ENCODE measurements at regions not wholly inside any gene's neighbourhood (a gene's known extent, or its start where the extent isn't known, plus 50 kb on each side); places are given as distances from the start of the nearest gene placed in this dataset.

DNA sequence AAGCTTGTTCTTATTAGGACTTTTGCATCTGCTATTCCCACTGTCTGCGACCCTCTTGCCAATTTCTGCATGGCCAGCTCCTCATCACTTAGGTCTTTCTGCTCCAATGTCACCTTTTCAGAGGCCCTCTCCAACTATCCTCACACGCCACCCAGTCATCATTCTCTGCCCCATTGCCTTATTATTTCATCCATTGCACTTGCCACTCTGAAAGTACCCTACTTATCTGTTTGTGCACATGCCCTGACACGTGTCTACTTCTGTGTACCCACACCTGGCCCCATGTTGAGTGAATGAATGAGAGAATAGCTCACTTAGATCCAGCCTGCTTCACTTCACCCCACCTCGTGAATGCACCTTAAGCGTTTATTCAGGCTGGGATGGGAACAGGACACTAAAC is 218.7 kb upstream of the TBX3 start:
- no peak for DNase-seq (ENCODE audit: low spot score)

GRCh38 chr12:114901316-114901715 is 217.3 kb upstream of the TBX3 start:
- no peak for DNase-seq (ENCODE audit: low spot score)

- no peak for DNase-seq (ENCODE audit: low spot score)
Observed at GRCh38 chr12:114898159-114898558, 214.2 kb upstream of the TBX3 start.

DNA sequence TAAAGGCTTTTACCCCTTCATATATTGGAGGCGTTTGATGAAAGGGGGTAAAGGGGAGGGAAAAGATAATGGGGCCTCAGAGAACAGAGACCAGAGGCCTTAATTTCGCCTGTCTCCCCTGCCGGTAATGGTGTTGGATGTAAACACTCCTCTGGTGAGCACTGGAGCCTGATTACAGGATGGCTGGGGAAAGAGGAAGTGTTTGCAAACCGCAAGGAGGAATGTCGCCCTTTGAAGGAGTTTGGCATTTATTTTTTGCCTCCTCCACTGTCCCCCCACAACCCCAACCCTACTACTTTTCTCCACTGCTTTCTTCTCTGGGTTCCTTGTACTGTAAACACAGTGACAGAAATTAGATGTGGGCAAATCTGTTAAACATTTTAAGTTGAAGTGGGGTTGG is 211.9 kb upstream of the TBX3 start:
- no peak for DNase-seq (ENCODE audit: low spot score)

DNA sequence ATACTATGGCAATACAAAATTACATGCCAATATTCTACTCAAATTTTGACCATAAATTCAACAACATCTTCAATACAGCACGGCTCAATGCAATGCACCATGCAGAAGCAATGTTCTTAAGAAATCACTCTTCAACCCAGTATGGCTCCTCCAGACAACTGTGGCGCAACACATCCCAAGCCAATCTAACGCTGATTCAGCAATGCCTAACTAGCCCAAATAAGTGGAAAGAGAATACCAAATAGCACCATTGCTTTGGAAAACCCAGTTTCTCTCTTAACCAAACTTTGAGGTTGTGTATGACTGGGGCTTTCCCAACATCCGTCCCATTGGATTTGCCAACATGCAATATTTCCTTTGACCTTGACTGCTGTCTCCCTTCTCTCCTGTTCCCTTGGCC is 211.1 kb upstream of the TBX3 start:
- DNase-seq (ENCODE audit: low spot score) = no peak

DNA sequence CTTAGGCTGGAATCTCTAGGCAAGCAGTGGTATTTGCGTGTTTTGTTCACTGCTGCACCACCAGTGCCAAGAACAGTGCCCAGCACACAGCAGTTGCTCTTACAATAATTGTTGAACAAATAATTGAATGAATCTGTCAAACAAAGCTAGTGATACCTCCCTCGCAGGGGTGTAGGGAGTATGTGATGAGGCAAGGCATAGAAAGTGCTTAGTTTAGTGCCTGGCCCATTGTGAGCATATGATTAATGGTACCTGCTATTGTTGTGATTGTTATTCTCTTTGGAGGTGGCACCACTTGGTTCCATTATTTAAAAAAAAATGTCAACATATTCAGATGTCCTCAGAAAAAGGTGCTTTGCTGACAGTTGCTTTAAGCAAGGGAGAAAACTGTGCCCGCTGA is 210.1 kb upstream of the TBX3 start:
- no peak for DNase-seq (ENCODE audit: low spot score)

- DNase-seq (ENCODE audit: low spot score) = no peak
Observed at GRCh38 chr12:114888928-114889584, 205.1 kb upstream of the TBX3 start.

DNA sequence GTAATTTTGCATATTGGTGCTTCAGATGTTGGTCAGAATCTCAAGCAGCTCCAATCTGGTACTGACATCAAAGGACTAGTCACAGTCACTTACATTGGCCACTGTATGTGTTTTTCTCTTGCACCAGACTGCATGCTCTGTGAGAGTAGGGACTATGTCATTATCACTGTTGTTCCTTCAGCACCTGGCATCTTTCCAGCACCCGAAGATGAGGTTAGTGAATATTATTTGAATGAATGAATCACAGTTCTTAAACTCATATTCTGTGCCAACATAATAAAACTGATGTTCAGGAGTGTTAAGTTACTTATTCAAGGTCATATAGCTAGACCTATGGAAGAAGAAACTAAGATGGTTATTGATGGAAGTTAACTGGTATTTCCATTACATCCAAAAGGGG is 204.5 kb upstream of the TBX3 start:
- DNase-seq (ENCODE audit: low spot score) = no peak

DNA sequence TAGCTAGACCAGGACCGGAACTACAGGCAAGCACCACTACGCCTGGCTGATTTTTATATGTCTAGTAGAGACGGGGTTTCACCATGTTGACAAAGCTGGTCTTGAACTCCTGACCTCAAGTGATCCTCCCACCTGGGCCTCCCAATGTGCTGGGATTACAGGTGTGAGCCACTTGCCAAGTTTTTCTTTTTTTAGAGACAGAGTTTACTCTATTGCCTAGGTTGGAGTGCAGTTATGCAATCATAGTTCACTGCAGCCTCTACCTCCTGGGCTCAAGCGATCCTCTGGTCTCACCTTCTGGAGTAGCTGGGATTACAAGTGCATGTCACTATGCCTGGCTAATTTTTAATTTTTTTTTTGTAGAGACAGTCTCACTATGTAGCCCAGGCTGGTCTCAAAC is 201.5 kb upstream of the TBX3 start:
- no peak for DNase-seq (ENCODE audit: low spot score)

GRCh38 chr12:114884575-114884974 is 200.6 kb upstream of the TBX3 start:
- no peak for DNase-seq (ENCODE audit: low spot score)

GRCh38 chr12:114882083-114882482 is 198.1 kb upstream of the TBX3 start:
- DNase-seq (ENCODE audit: low spot score) = no peak

DNA sequence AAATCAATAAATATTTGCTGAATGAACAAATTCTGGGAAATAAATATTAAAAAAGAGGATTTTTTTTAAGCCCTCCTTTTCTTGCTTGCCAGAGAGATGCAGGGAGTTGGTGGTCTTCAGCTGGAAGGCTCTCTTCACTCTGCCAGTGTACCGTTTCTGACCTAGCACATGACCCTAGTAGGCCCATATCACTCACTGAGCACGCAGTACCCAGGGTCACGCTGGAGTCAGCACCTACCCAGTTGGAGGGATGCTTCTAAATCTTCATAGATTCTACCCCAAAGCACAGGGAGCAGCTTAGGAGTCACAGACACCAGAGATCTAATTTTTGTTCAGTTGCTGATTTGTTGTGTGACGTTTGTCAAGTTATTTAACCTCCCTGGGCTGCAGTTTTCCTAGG is 195.4 kb upstream of the TBX3 start:
- DNase-seq (ENCODE audit: low spot score) = no peak

DNA sequence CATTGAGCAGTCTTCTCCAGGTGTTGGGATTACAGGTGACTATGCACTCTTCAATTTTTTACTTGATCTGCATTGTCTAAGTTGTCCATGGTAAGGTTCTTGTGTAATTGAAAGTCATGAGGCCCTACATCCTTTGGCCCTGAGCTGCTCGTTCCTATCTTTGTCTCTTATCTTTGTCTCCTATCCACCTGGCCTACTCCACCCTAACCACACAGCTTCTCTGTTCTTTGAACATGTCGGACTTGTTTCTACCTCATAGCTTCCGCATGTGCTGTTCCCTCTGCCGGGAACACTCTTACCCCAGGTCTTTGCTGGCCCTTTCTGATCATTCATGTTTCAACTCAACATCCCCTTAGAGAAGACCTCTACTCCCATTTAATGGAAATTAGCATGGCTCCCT is 194.8 kb upstream of the TBX3 start:
- no peak for DNase-seq (ENCODE audit: low spot score)

GRCh38 chr12:114876968-114877680 is 193.1 kb upstream of the TBX3 start:
- no peak for DNase-seq (ENCODE audit: low spot score)

DNA sequence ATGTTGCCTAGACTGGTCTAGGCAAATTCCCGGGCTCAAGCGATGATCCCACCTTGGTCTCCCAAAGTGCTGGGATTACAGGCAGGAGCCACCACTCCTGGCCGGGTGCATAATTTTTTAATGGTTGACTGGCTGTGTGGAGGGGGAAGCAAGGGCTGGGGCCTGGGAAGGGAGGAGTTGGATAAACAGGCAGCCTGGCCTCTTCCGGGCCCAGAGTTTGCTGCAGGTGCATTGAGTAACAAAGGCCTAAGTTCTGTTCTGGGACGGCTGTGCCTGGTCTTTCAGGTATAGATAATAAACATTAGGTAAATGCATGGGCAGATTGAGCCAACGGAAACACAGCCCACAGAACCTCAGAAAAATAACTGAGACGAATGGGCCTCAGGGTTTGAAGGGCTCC is 191.3 kb upstream of the TBX3 start:
- no peak for DNase-seq (ENCODE audit: low spot score)

DNA sequence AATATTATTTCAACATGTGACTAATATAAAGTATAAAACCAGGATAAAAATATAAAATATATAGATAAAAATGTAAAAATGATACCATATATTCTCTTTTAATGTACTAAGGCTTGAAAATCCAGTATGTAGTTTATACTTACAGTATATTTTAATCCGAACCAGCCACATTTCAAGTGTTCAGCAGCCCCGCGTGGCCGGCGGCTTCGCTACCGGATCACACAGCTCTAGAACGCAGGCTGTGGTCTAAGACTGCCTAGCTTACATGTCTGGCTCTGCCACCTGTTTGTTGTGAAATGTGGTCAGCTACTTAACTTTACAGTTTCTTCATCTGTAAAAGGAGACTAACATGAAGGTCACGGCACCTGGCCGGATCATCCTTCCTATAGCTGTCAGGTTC is 189.7 kb upstream of the TBX3 start:
- DNase-seq (ENCODE audit: low spot score) = no peak

DNA sequence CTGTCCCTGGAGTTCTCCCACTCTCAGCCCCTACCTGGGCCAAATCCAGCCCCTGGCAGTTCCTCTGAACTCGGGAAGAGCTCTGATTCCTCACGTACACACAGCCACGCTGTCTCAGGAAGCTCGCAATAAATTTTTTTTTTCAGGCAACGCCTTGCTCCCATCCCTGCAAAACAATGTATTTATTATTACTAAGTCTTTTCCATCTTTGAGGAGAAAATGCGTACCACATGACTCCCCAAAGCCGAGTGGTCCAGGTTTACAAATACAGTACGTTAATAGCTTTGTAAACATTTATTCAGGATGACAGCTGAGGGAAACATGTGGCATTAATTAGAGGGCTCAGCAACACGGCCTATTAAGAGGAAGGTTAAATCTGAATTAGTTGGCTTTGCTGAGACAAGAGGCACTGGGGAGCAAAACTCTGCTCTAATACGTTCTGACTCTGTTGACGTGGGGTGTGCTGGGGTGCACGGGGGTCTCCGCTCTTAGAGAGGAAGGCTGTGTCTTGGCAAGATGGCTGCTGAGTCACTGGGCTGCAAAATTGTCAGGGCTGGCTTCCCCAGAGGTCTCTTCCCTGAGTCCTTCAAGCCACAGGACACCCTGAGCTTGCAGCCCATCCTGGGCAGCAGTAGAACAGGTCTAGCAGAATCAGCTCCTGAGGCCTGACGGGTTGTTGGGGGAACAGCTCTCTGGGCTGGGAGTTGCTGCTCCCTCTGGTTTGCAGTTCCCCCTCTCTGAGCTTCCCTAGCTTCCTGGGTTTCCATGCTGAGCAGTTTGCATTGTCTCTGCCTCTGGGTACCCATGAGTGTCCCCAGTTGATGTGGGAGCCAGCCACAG is 185.2 kb upstream of the TBX3 start:
- no peak for DNase-seq (ENCODE audit: low spot score)

GRCh38 chr12:114866331-114866730 is 182.4 kb upstream of the TBX3 start:
- no peak for DNase-seq (ENCODE audit: low spot score)

DNA sequence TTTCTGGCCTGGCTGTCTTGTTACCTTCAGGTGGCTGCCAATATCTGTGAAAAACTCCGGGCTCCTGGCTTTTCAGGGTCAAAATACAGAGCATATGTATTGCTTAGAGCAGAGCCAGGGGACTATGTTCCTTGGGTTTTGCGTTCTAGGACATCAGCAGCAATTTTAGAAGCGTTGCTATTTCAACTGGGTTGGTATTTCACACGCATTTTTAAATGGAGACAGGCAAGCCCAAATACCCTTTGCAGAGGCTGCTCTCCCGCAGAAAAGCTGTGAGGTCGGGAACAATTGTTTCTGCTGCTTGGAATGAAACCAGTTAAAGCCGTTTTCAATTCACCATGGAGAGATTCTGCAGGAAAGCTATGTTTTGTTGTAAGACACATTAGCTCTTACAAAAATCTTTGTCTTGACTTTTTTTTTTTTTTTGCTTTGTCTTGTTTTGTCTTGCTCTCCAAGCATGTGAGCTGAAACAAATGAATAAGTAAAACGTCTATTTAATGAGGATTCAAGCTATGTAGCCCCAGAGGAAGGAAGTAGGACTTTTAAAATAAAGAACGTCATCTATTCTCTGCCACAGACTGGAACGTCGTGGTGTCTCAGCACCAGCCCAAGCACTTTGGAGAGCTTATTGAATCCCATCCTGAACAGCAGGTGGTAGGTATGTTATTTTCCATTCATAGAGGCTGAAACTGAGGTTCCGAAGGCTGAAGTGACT is 181.0 kb upstream of the TBX3 start:
- no peak for DNase-seq (ENCODE audit: low spot score)

GRCh38 chr12:114863911-114864310 is 179.9 kb upstream of the TBX3 start:
- DNase-seq (ENCODE audit: low spot score) = no peak

GRCh38 chr12:114860969-114861368 is 177.0 kb upstream of the TBX3 start:
- no peak for DNase-seq (ENCODE audit: low spot score)

DNA sequence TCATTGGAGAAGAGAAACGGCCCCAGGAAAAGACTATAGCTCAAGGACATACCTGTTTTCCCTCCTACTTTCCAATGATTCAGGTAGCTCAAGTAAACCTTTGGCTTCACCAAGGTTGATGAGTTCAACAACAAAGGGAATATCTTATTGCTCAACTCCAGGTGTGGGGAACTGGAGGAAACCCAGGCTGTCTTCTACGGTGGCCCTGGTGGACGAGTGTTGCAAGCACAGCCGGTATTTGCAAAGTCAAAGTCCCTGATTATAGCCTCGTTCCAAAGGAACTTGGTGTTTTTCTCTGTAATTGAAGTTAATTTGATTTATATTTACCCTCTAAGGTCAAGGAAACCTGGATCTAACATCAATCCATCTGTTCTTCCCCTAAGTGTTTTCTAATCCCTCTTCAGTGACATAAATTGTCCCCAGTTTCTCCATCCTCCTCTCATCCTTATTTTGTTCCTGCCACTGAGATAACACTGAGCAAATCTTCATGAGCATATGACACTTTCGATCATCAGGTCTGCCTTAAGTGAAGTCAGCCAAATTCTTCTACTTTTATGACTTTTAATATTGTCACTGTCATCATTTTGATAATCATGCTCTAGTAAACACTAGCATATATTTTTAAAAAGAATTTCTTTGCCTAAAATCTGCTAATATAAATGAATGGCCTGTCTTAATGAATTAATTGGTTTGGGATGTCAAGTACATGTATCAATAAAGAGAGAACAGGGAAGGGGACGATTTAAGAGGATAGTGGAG is 174.6 kb upstream of the TBX3 start:
- no peak for DNase-seq (ENCODE audit: low spot score)

All from ecto neural progenitor cell (in vitro differentiated cells).